HG03095 (cell line): ENCODE measurements at regions not wholly inside any gene's neighbourhood (a gene's known extent, or its start where the extent isn't known, plus 50 kb on each side); places are given as distances from the start of the nearest gene placed in this dataset.
"Not testable (repeated sequence)": the region's sequence is repeated elsewhere in the genome, so short reads cannot be mapped to it uniquely, and the experiment has no call there.

Experiments used
- ATAC-seq: cut with Tn5 transposase; IDR thresholded peaks from one replicate; pipeline ENCODE4 v1.9.1; 2021; ENCODE audit warnings: moderate library complexity; ENCODE audit not compliant: unreplicated experiment

GRCh38 chr17:26936645-26937044 is 357.3 kb upstream of the WSB1 start:
- ATAC-seq = not testable (repeated sequence)

GRCh38 chr17:26937750-26938322 is 356.1 kb upstream of the WSB1 start:
- ATAC-seq = not testable (repeated sequence)

GRCh38 chr17:26939755-26940154 is 354.2 kb upstream of the WSB1 start:
- ATAC-seq = not testable (repeated sequence)

GRCh38 chr17:26940587-26940986 is 353.3 kb upstream of the WSB1 start:
- not testable (repeated sequence) for ATAC-seq

- no peak for ATAC-seq
Observed at GRCh38 chr17:26962255-26963162, 331.4 kb upstream of the WSB1 start.

GRCh38 chr17:26963163-26963503 is 330.8 kb upstream of the WSB1 start:
- ATAC-seq = no peak

GRCh38 chr17:26965898-26966624 is 327.9 kb upstream of the WSB1 start:
- ATAC-seq = not testable (repeated sequence)

- not testable (repeated sequence) for ATAC-seq
Observed at GRCh38 chr17:26966625-26967179, 327.2 kb upstream of the WSB1 start.

- not testable (repeated sequence) for ATAC-seq
Observed at GRCh38 chr17:26981845-26982425, 312.0 kb upstream of the WSB1 start.

- not testable (repeated sequence) for ATAC-seq
Observed at GRCh38 chr17:26982563-26982962, 311.4 kb upstream of the WSB1 start.

- ATAC-seq = not testable (repeated sequence)
Observed at GRCh38 chr17:26987851-26988250, 306.1 kb upstream of the WSB1 start.

GRCh38 chr17:26994648-26995047 is 299.3 kb upstream of the WSB1 start:
- not testable (repeated sequence) for ATAC-seq

GRCh38 chr17:26996146-26996916 is 297.6 kb upstream of the WSB1 start:
- not testable (repeated sequence) for ATAC-seq

- ATAC-seq = not testable (repeated sequence)
Observed at GRCh38 chr17:27007734-27008531, 286.0 kb upstream of the WSB1 start.

GRCh38 chr17:27009087-27009486 is 284.8 kb upstream of the WSB1 start:
- no peak for ATAC-seq

- ATAC-seq = not testable (repeated sequence)
Observed at GRCh38 chr17:27010138-27010537, 283.8 kb upstream of the WSB1 start.

GRCh38 chr17:27030552-27030951 is 263.4 kb upstream of the WSB1 start:
- not testable (repeated sequence) for ATAC-seq

GRCh38 chr17:27038676-27039075 is 255.2 kb upstream of the WSB1 start:
- no peak for ATAC-seq

GRCh38 chr17:27045039-27045438 is 248.9 kb upstream of the WSB1 start:
- not testable (repeated sequence) for ATAC-seq
